HG02759 (cell line): ENCODE measurements at regions not wholly inside any gene's neighbourhood (a gene's known extent, or its start where the extent isn't known, plus 50 kb on each side); places are given as distances from the start of the nearest gene placed in this dataset.
"Not testable (repeated sequence)": the region's sequence is repeated elsewhere in the genome, so short reads cannot be mapped to it uniquely, and the experiment has no call there.

Experiments
- ATAC-seq: cut with Tn5 transposase; IDR thresholded peaks from one replicate; pipeline ENCODE4 v1.9.1; 2021; ENCODE audit warnings: mild to moderate bottlenecking, moderate library complexity; ENCODE audit not compliant: unreplicated experiment

GRCh38 chr21:20789729-20790500, 208.3 kb upstream of the NCAM2 start:
- no peak for ATAC-seq

GRCh38 chr21:20800106-20800505, 198.1 kb upstream of the NCAM2 start:
- ATAC-seq = no peak

- no peak for ATAC-seq
These were observed 196.0 kb upstream of the NCAM2 start for GRCh38 chr21:20802201-20802600.

GRCh38 chr21:20802631-20803260, 195.5 kb upstream of the NCAM2 start:
- ATAC-seq = no peak

- ATAC-seq = no peak
These were observed 186.5 kb upstream of the NCAM2 start for GRCh38 chr21:20811702-20812101.

- ATAC-seq = no peak
These were observed 184.1 kb upstream of the NCAM2 start for GRCh38 chr21:20814090-20814489.

GRCh38 chr21:20822666-20823065, 175.5 kb upstream of the NCAM2 start:
- no peak for ATAC-seq

- ATAC-seq = no peak
These were observed 145.3 kb upstream of the NCAM2 start for GRCh38 chr21:20852866-20853265.

GRCh38 chr21:20856926-20857325, 141.3 kb upstream of the NCAM2 start:
- ATAC-seq = no peak

- ATAC-seq = no peak
These were observed 124.0 kb upstream of the NCAM2 start for GRCh38 chr21:20874202-20874601.

- no peak for ATAC-seq
These were observed 122.5 kb upstream of the NCAM2 start for GRCh38 chr21:20875742-20876141.

GRCh38 chr21:20877976-20878375, 120.2 kb upstream of the NCAM2 start:
- ATAC-seq = no peak

- ATAC-seq = no peak
These were observed 115.5 kb upstream of the NCAM2 start for GRCh38 chr21:20882462-20883407.

GRCh38 chr21:20883408-20883800, 114.8 kb upstream of the NCAM2 start:
- no peak for ATAC-seq

- ATAC-seq = no peak
These were observed 95.7 kb upstream of the NCAM2 start for GRCh38 chr21:20902511-20902910.

- no peak for ATAC-seq
These were observed 95.2 kb upstream of the NCAM2 start for GRCh38 chr21:20902998-20903397.

- ATAC-seq = not testable (repeated sequence)
These were observed 70.7 kb upstream of the NCAM2 start for GRCh38 chr21:20927555-20927954.

- ATAC-seq = no peak
These were observed 55.7 kb upstream of the NCAM2 start for GRCh38 chr21:20942523-20942922.

GRCh38 chr21:20943561-20943997, 54.6 kb upstream of the NCAM2 start:
- no peak for ATAC-seq

GRCh38 chr21:20944139-20944538, 54.1 kb upstream of the NCAM2 start:
- ATAC-seq = no peak

GRCh38 chr21:20946701-20947100, 51.5 kb upstream of the NCAM2 start:
- no peak for ATAC-seq
